ENCODE measurements at regions not wholly inside any gene's neighbourhood (a gene's known extent, or its start where the extent isn't known, plus 50 kb on each side); places are given as distances from the start of the nearest gene placed in this dataset.

DNA sequence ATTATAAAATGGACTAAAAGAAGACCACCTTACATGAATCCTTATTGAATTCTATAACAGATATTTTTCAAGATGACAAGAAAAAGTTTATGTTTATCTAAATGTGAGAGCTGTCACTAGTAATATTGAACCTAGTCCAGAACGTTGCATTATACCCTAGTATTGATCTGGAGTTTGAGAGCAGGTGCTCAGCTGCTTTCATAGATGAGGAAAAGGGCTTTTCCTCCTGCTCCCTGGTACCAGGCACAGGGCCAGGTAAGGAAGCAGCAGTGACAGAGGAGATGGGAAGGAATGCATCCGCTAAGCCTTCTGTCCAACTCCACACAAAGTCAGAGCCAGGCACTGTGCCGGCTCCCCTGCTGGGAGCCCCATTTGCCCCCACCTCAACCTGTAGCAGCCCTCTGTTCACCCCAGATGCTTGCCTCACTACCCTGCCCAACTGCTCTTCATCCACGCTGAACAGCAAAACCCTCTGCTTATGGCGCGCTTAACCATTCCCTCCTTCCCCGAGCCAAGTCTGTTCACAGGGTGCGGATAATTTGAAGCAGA, 393.1 kb downstream of the FRK start:
- Histone ChIP-seq H3K9me3 (replicated peaks) (no peaks in the 10 kb centered on the region), H3K36me3 (no peaks in the 10 kb centered on the region), H3K4me3 (no peak overlapping the region), H3K4me1 (no peaks in the 10 kb centered on the region), H3K27ac (no peak overlapping the region), H3K27me3 (peaks cover 3% of the 10 kb centered on the region; the same call in 1 of the 2 replicates)
- DNase-seq, result no peak

DNA sequence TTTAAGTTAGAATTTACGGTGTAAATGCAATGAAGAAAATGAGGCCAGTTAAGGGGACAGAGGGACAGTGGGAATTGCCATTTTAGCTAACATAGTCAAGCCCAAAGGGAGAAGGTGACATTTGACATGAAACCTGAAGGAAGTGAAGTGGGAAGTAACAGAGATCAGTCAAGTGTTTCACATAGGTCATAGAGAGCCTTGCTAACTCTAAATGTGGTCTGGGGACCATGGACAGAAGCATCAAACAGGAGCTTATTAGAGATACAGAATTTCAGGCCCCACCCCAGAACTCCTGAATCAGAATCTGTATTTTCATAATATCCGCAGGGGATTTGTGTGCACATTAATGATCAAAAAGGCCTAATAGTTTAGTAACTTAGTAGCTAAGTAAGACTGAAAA, 393.7 kb downstream of the FRK start:
- no peaks in the 10 kb centered on the region for H3K4me1 ChIP-seq
- no peak overlapping the region for H3K27ac ChIP-seq
- no peaks in the 10 kb centered on the region for H3K36me3 ChIP-seq
- H3K4me3 ChIP-seq, result no peak overlapping the region
- DNase-seq, result no peak
- H3K27me3 ChIP-seq, result peaks cover 3% of the 10 kb centered on the region; the same call in 1 of the 2 replicates
- no peaks in the 10 kb centered on the region for H3K9me3 ChIP-seq (replicated peaks)

- DNase-seq, result no peak
- Histone ChIP-seq H3K4me1 (no peaks in the 10 kb centered on the region), H3K27me3 (peaks cover 3% of the 10 kb centered on the region; the same call in 1 of the 2 replicates), H3K4me3 (no peak overlapping the region), H3K9me3 (replicated peaks) (no peaks in the 10 kb centered on the region), H3K27ac (no peak overlapping the region), H3K36me3 (no peaks in the 10 kb centered on the region)
Observed at GRCh38 chr6:115665310-115665709, 395.4 kb downstream of the FRK start.

DNA sequence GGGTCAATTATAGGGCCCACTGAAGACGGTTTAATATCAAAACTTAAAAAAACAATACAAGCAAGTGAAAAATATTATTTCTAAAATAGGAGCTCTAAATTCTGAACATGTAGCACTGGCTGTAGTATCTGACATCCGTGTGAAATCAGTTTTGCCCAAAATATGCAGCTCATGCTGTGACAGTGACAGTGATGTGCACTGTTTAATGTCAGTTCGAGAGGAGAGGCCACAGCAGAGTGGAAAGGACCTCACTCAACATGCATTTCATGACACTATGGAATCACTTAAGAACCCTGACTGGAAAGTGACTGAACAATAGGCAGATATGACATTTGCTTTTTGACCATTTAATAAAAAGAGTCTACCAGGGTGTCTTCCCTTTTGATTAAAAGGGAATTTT, 397.0 kb downstream of the FRK start:
- no peaks in the 10 kb centered on the region for H3K4me1 ChIP-seq
- no peaks in the 10 kb centered on the region for H3K36me3 ChIP-seq
- H3K4me3 ChIP-seq, result no peak overlapping the region
- no peak overlapping the region for H3K27ac ChIP-seq
- H3K9me3 ChIP-seq (replicated peaks), result no peaks in the 10 kb centered on the region
- DNase-seq, result no peak
- peaks cover 3% of the 10 kb centered on the region; the same call in 1 of the 2 replicates for H3K27me3 ChIP-seq

DNA sequence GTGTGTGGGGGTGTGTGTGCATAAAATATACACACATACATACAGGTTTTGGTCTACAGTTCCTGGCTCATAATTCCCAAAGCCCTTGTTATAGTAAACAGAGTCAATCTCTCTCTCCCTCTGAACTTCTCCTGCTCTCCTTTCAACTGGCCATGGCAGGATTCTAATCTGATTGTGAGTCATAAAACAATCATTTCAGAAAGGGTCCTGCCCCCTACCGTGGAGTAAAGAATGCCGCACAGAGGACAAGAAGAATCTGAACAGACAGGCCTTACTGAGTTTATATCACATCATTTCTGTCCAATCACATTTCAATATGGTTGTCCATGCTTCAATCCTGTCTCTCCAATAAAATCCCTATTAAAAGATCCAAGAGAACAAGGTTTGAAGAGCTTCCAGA, 416.9 kb downstream of the FRK start:
- Histone ChIP-seq H3K9me3 (replicated peaks) (no peaks in the 10 kb centered on the region), H3K27ac (no peak overlapping the region), H3K4me1 (0 out of 2 replicates have a peak, but pooled peaks cover 4% of the 10 kb centered on the region), H3K27me3 (no peaks in the 10 kb centered on the region; the same call in 1 of the 2 replicates), H3K36me3 (no peaks in the 10 kb centered on the region), H3K4me3 (no peak overlapping the region)
- DNase-seq, result peak; percentile 16 to 43

GRCh38 chr6:115634887-115635286, 425.8 kb downstream of the FRK start:
- H3K27ac ChIP-seq, result no peak overlapping the region
- H3K4me3 ChIP-seq, result no peak overlapping the region
- H3K36me3 ChIP-seq, result no peaks in the 10 kb centered on the region
- DNase-seq, result no peak
- no peaks in the 10 kb centered on the region for H3K27me3 ChIP-seq
- H3K9me3 ChIP-seq (replicated peaks), result no peaks in the 10 kb centered on the region
- H3K4me1 ChIP-seq, result no peaks in the 10 kb centered on the region

DNA sequence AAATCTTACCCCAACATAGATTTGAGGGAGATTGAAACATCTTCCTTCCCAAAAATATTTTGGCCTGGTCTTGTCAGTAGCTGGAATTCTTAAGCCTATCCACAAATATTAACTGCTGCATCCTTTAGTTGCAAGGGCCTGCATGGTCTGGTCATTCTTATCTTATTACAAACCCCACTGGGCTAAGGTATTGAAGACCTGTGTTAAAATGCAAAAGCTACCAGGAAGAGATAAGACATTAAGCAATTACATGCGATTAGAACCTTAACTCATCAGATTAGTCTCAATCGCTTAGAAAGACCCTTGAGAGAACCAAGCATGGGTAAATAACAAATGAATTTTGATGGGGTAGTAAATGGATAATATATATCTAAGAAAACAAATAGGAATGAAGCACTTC, 426.6 kb downstream of the FRK start:
- Histone ChIP-seq H3K36me3 (no peaks in the 10 kb centered on the region), H3K4me1 (no peaks in the 10 kb centered on the region), H3K9me3 (replicated peaks) (no peaks in the 10 kb centered on the region), H3K27me3 (no peaks in the 10 kb centered on the region), H3K27ac (no peak overlapping the region), H3K4me3 (no peak overlapping the region)
- no peak for DNase-seq

DNA sequence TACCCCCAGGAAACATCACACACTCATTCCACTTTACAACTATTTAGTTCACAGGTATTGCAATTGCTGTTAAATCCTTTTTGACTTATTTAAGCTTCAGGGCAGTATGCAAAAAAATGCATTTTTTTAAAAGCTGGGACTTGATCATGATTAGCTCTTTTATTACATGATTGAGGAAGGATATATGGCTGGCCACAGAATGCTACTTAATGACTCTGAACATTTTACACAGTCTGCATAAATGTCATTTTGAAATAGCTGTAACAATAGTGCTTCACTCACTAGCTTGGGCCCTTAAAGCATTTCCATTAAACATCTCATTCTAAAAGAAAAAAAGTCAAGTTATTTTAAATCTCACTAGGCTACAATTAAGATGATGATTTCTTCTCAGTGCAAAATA, 429.7 kb downstream of the FRK start:
- Histone ChIP-seq H3K4me3 (no peak overlapping the region), H3K27ac (no peak overlapping the region), H3K4me1 (no peaks in the 10 kb centered on the region), H3K27me3 (no peaks in the 10 kb centered on the region), H3K36me3 (no peaks in the 10 kb centered on the region), H3K9me3 (replicated peaks) (no peaks in the 10 kb centered on the region)
- DNase-seq, result no peak

DNA sequence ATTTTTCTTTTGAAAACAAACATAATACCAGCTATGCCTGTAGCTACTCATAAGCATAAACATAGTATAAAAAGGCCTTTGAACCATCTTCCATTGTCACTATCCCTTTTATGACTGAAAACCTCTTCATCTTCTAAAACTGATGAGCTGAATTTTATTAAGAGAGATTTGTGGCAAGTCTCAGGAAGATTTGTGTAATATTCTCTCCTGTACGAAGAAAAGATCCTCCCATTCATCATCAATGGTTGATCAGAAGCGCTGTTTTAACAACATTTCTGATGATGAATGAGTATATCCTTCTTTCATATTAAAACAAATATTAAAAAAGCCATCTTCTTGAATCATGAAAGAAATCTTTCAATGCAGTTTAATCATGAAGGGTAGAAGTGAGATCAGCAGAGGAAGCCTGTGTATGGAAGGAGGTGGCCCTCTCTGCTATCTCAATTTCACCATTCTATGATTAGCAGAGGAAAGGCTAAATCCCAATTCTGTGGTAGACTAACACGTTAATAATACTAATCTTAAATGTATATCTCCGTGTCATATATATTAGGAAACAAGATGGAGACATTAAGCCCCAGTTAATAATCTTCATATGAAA, 430.2 kb downstream of the FRK start:
- DNase-seq, result no peak
- H3K27ac ChIP-seq, result no peak overlapping the region
- no peak overlapping the region for H3K4me3 ChIP-seq
- no peaks in the 10 kb centered on the region for H3K9me3 ChIP-seq (replicated peaks)
- no peaks in the 10 kb centered on the region for H3K36me3 ChIP-seq
- no peaks in the 10 kb centered on the region for H3K27me3 ChIP-seq
- no peaks in the 10 kb centered on the region for H3K4me1 ChIP-seq

GRCh38 chr6:115629415-115629814, 431.3 kb downstream of the FRK start:
- H3K27me3 ChIP-seq, result no peaks in the 10 kb centered on the region
- no peaks in the 10 kb centered on the region for H3K9me3 ChIP-seq (replicated peaks)
- no peaks in the 10 kb centered on the region for H3K36me3 ChIP-seq
- no peaks in the 10 kb centered on the region for H3K4me1 ChIP-seq
- DNase-seq, result no peak
- no peak overlapping the region for H3K27ac ChIP-seq
- H3K4me3 ChIP-seq, result no peak overlapping the region

DNA sequence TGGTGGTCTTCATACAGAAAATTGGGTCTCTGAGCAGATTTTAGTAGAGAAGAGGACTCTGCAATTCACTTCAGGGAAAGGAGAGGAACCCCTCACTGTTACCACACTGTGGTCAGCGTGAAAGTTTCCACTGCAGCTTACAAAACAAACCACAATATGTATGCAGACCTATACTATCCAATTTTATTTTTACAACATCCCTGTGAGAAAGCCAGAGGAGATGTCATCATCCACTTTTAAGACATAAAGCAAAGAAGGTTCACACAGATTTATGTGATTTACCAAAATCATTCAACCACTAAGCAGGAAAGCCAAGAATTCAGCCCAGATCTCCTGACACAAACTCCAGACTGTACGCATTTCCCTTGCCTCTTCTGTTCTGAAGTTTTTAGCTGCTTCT, 442.4 kb downstream of the FRK start:
- Histone ChIP-seq H3K9me3 (replicated peaks) (no peaks in the 10 kb centered on the region), H3K27ac (no peak overlapping the region), H3K36me3 (no peaks in the 10 kb centered on the region), H3K27me3 (no peaks in the 10 kb centered on the region), H3K4me3 (no peak overlapping the region), H3K4me1 (no peaks in the 10 kb centered on the region)
- DNase-seq, result no peak

GRCh38 chr6:115617031-115617430, 443.7 kb downstream of the FRK start:
- no peaks in the 10 kb centered on the region for H3K36me3 ChIP-seq
- DNase-seq, result no peak
- no peaks in the 10 kb centered on the region for H3K9me3 ChIP-seq (replicated peaks)
- H3K4me3 ChIP-seq, result no peak overlapping the region
- no peak overlapping the region for H3K27ac ChIP-seq
- peaks cover 7% of the 10 kb centered on the region for H3K4me1 ChIP-seq
- no peaks in the 10 kb centered on the region for H3K27me3 ChIP-seq

- no peaks in the 10 kb centered on the region for H3K27me3 ChIP-seq
- H3K27ac ChIP-seq, result peak overlapping the region; percentile 84
- no peaks in the 10 kb centered on the region for H3K36me3 ChIP-seq
- peak overlapping the region; percentile 55 for H3K4me3 ChIP-seq
- H3K9me3 ChIP-seq (replicated peaks), result no peaks in the 10 kb centered on the region
- peaks cover 9% of the 10 kb centered on the region for H3K4me1 ChIP-seq
- DNase-seq, result peak in 1 of 2 experiments; percentile 34
Observed at GRCh38 chr6:115613488-115613887, 447.2 kb downstream of the FRK start.

- peaks cover 9% of the 10 kb centered on the region for H3K4me1 ChIP-seq
- H3K27ac ChIP-seq, result peak overlapping the region; percentile 84
- H3K9me3 ChIP-seq (replicated peaks), result no peaks in the 10 kb centered on the region
- H3K36me3 ChIP-seq, result no peaks in the 10 kb centered on the region
- peak overlapping the region; percentile 55 for H3K4me3 ChIP-seq
- peak; percentile 58 to 82 for DNase-seq
- H3K27me3 ChIP-seq, result no peaks in the 10 kb centered on the region
Observed at GRCh38 chr6:115612796-115613479, 447.8 kb downstream of the FRK start.

GRCh38 chr6:115612216-115612615, 448.5 kb downstream of the FRK start:
- Histone ChIP-seq H3K4me3 (no peak overlapping the region), H3K9me3 (replicated peaks) (no peaks in the 10 kb centered on the region), H3K36me3 (no peaks in the 10 kb centered on the region), H3K27ac (peak overlapping the region; percentile 84; the same call in 1 of the 2 replicates), H3K4me1 (peaks cover 9% of the 10 kb centered on the region), H3K27me3 (no peaks in the 10 kb centered on the region)
- DNase-seq, result no peak

Data from SJCRH30 (cell line).